Mesendoderm (in vitro differentiated cells): ENCODE measurements at regions not wholly inside any gene's neighbourhood (a gene's known extent, or its start where the extent isn't known, plus 50 kb on each side); places are given as distances from the start of the nearest gene placed in this dataset.

Experiments used
- DNase-seq: peaks from one replicate; pipeline ENCODE4 v3.0.0; 2013
- H2AK5ac ChIP-seq: 2 replicates; pipeline ENCODE4 v1.6.1; 2013; ENCODE audit warnings: low read length, inconsistent platforms
- H2BK120ac ChIP-seq: 2 replicates; pipeline ENCODE4 v1.6.1; 2013; ENCODE audit warnings: low read depth, mild to moderate bottlenecking, low read length, moderate library complexity, mixed read lengths
- H2BK15ac ChIP-seq: replicated peaks from 2 replicates; pipeline ENCODE4 v1.6.1; 2013; ENCODE audit warnings: low read depth, mild to moderate bottlenecking, moderate library complexity
- H2BK5ac ChIP-seq: 2 replicates; pipeline ENCODE4 v1.6.1; 2013; ENCODE audit warnings: low read length, inconsistent platforms
- H3K18ac ChIP-seq: 2 replicates; pipeline ENCODE4 v1.6.1; 2013; ENCODE audit warnings: mild to moderate bottlenecking, low read length, mixed read lengths
- H3K23ac ChIP-seq: one replicate; pipeline ENCODE4 v1.6.1; 2013; ENCODE audit warnings: low read length
- H3K27ac ChIP-seq: 2 replicates; pipeline ENCODE4 v1.5.1; 2013; ENCODE audit warnings: low read depth, mild to moderate bottlenecking, inconsistent platforms, low read length, moderate library complexity
- H3K27me3 ChIP-seq: 2 replicates; pipeline ENCODE4 v1.6.1; 2013; ENCODE audit warnings: low read length, control low read depth, mild to moderate bottlenecking, inconsistent platforms; ENCODE audit not compliant: insufficient read depth, poor library complexity
- H3K36me3 ChIP-seq: 2 replicates; pipeline ENCODE4 v1.6.1; 2013; ENCODE audit warnings: low read length, inconsistent platforms; ENCODE audit not compliant: control insufficient read depth, insufficient read depth
- H3K4ac ChIP-seq: one replicate; pipeline ENCODE4 v1.6.1; 2013; ENCODE audit warnings: low read depth, mild to moderate bottlenecking, low read length, moderate library complexity
- H3K4me1 ChIP-seq: 2 replicates; pipeline ENCODE4 v1.6.1; 2013; ENCODE audit warnings: low read depth, low read length, inconsistent platforms; ENCODE audit not compliant: control insufficient read depth
- H3K4me2 ChIP-seq: 2 replicates; pipeline ENCODE4 v1.6.1; 2013; ENCODE audit warnings: low read length
- H3K4me3 ChIP-seq: 2 replicates; pipeline ENCODE4 v1.5.1; 2013; ENCODE audit warnings: mild to moderate bottlenecking, low read length
- H3K56ac ChIP-seq: one replicate; pipeline ENCODE4 v1.6.1; 2013; ENCODE audit warnings: low read length
- H3K79me1 ChIP-seq: 2 replicates; pipeline ENCODE4 v1.6.1; 2013; ENCODE audit warnings: low read length, inconsistent platforms
- H3K79me2 ChIP-seq: 2 replicates; pipeline ENCODE4 v1.6.1; 2013; ENCODE audit warnings: mild to moderate bottlenecking, low read length; ENCODE audit not compliant: control insufficient read depth, insufficient read depth
- H3K9ac ChIP-seq: 2 replicates; pipeline ENCODE4 v1.6.1; 2013; ENCODE audit warnings: low read length, inconsistent platforms
- H4K5ac ChIP-seq: one replicate; pipeline ENCODE4 v1.6.1; 2013; ENCODE audit warnings: low read length
- H4K8ac ChIP-seq: one replicate; pipeline ENCODE4 v1.6.1; 2013; ENCODE audit warnings: low read depth, mild to moderate bottlenecking, control low read depth, low read length, moderate library complexity
- WGBS: extraction: QIAGEN DNeasy Blood & Tissue Kit; methylation state at CpG from one replicate; pipeline ENCODE4 v1.1.7; 2013; ENCODE audit warnings: low lambda C conversion rate, missing lambda C conversion rate; ENCODE audit not compliant: insufficient coverage; ENCODE audit errors: extremely low coverage; 5-methylcytosine and 5-hydroxymethylcytosine counted together

GRCh38 chr1:112772781-112773180 is 57.6 kb upstream of the PPM1J start:
- Histone ChIP-seq H3K79me2 (no peaks in the 10 kb centered on the region), H3K56ac (no peak overlapping the region), H3K27ac (no peak overlapping the region), H3K27me3 (no peaks in the 10 kb centered on the region), H2BK120ac (no peak overlapping the region), H2BK5ac (no peak overlapping the region), H3K4ac (no peak overlapping the region), H3K9ac (no peak overlapping the region), H2BK15ac (no peak overlapping the region), H3K4me1 (no peaks in the 10 kb centered on the region), H3K18ac (no peak overlapping the region), H3K4me3 (no peak overlapping the region), H3K4me2 (no peak overlapping the region), H4K8ac (no peak overlapping the region), H3K79me1 (no peaks in the 10 kb centered on the region), H2AK5ac (no peak overlapping the region), H4K5ac (no peak overlapping the region), H3K23ac (no peak overlapping the region), H3K36me3 (no peaks in the 10 kb centered on the region)
- WGBS: no CpG with 5 or more reads among the region's 4 CpGs
- DNase-seq: no peak

GRCh38 chr1:112770724-112771123 is 55.6 kb upstream of the PPM1J start:
- Histone ChIP-seq H2BK5ac (no peak overlapping the region), H4K8ac (no peak overlapping the region), H3K4me3 (no peak overlapping the region), H3K79me1 (no peaks in the 10 kb centered on the region), H2AK5ac (no peak overlapping the region), H3K4ac (no peak overlapping the region), H3K79me2 (no peaks in the 10 kb centered on the region), H2BK120ac (no peak overlapping the region), H3K27ac (no peak overlapping the region), H3K9ac (no peak overlapping the region), H3K27me3 (no peaks in the 10 kb centered on the region), H3K36me3 (no peaks in the 10 kb centered on the region), H3K4me2 (no peak overlapping the region), H3K56ac (no peak overlapping the region), H3K23ac (no peak overlapping the region), H4K5ac (no peak overlapping the region), H3K4me1 (no peaks in the 10 kb centered on the region), H3K18ac (no peak overlapping the region), H2BK15ac (no peak overlapping the region)
- WGBS: no CpG with 5 or more reads among the region's 4 CpGs
- no peak for DNase-seq

- H4K5ac ChIP-seq: no peak overlapping the region
- H3K56ac ChIP-seq: no peak overlapping the region
- no peak overlapping the region for H3K4ac ChIP-seq
- no peaks in the 10 kb centered on the region for H3K79me2 ChIP-seq
- no peak overlapping the region for H3K4me3 ChIP-seq
- H2BK5ac ChIP-seq: no peak overlapping the region
- H2BK120ac ChIP-seq: no peak overlapping the region
- no peak overlapping the region for H3K9ac ChIP-seq
- H3K4me2 ChIP-seq: no peak overlapping the region
- no peaks in the 10 kb centered on the region for H3K36me3 ChIP-seq
- no peak overlapping the region for H2BK15ac ChIP-seq
- H4K8ac ChIP-seq: no peak overlapping the region
- H3K4me1 ChIP-seq: no peaks in the 10 kb centered on the region
- no peaks in the 10 kb centered on the region for H3K79me1 ChIP-seq
- no peak overlapping the region for H3K27ac ChIP-seq
- DNase-seq: no peak
- no peak overlapping the region for H2AK5ac ChIP-seq
- no peaks in the 10 kb centered on the region for H3K27me3 ChIP-seq
- no peak overlapping the region for H3K23ac ChIP-seq
- no CpG with 5 or more reads among the region's 4 CpGs for WGBS
- H3K18ac ChIP-seq: no peak overlapping the region
Observed at GRCh38 chr1:112769611-112770010, 54.5 kb upstream of the PPM1J start.

GRCh38 chr1:112767646-112768045 is 52.5 kb upstream of the PPM1J start:
- H2BK120ac ChIP-seq: no peak overlapping the region
- H3K4ac ChIP-seq: no peak overlapping the region
- H3K79me2 ChIP-seq: no peaks in the 10 kb centered on the region
- DNase-seq: no peak
- H3K4me3 ChIP-seq: no peak overlapping the region
- no peak overlapping the region for H3K56ac ChIP-seq
- no peaks in the 10 kb centered on the region for H3K79me1 ChIP-seq
- peaks cover 4% of the 10 kb centered on the region for H3K4me1 ChIP-seq
- H3K23ac ChIP-seq: no peak overlapping the region
- H4K5ac ChIP-seq: no peak overlapping the region
- H2BK15ac ChIP-seq: no peak overlapping the region
- no peaks in the 10 kb centered on the region for H3K27me3 ChIP-seq
- no peak overlapping the region for H4K8ac ChIP-seq
- no peak overlapping the region for H2AK5ac ChIP-seq
- no peaks in the 10 kb centered on the region for H3K36me3 ChIP-seq
- no peak overlapping the region for H3K9ac ChIP-seq
- H3K4me2 ChIP-seq: no peak overlapping the region
- H3K18ac ChIP-seq: no peak overlapping the region
- H2BK5ac ChIP-seq: no peak overlapping the region
- no peak overlapping the region for H3K27ac ChIP-seq
- no CpG with 5 or more reads among the region's 3 CpGs for WGBS
